Right ventricle myocardium inferior (tissue), 1 donor: ENCODE measurements at regions not wholly inside any gene's neighbourhood (a gene's known extent, or its start where the extent isn't known, plus 50 kb on each side); places are given as distances from the start of the nearest gene placed in this dataset.

Source experiments
- ATAC-seq: fragments of 200-7000 bp; cut with Tn5 transposase; one replicate; pipeline ENCODE4 v1.9.1; 2020; ENCODE audit warnings: mild to moderate bottlenecking, moderate library complexity
- DNase-seq: peaks from one replicate; pipeline ENCODE4 v3.0.0; 2021; ENCODE audit errors: missing footprints
- intact Hi-C: fragments of 100-400 bp; cut with DNase I; formaldehyde crosslinking; loops from one replicate; pipeline ENCODE4 v1.11.0; 2022
- donor health status: DM: no; HTN: yes; CAD: no; lungs with severe emphysema.

DNA sequence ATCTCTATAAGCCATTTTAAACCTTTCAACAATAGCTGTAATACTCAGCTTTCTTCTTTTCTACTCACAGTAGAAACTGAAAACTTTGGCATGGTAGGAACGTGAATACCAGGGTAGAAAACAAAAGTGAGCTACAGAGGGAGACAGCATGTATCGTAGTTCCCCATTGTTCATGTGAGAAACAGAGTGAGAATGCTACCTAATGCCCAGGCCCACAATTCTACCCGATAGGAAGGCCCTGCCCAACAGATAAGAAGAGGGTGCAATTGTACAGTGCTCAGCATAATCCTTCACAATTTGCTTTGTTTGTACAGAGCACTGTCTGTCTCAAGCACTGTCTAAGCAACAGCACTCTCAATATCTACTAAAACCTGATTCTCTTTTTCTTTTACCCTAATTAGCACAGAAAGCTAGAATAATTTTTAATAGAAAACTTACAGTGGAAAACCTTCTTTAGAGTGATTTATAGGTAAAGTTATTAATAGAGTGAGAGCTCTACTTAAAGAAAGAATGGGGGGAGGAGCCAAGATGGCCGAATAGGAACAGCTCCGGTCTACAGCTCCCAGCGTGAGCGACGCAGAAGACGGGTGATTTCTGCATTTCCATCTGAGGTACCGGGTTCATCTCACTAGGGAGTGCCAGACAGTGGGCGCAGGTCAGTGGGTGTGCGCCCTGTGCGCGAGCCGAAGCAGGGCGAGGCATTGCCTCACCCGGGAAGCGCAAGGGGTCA, 322.3 kb downstream of the EFNB2 start:
- ATAC-seq (no peak), DNase-seq (no peak)
- intact Hi-C loops = no loop called here

GRCh38 chr13:106212386-106213010, 323.0 kb downstream of the EFNB2 start:
- ATAC-seq (no peak), DNase-seq (no peak)
- intact Hi-C loops = no loop called here

DNA sequence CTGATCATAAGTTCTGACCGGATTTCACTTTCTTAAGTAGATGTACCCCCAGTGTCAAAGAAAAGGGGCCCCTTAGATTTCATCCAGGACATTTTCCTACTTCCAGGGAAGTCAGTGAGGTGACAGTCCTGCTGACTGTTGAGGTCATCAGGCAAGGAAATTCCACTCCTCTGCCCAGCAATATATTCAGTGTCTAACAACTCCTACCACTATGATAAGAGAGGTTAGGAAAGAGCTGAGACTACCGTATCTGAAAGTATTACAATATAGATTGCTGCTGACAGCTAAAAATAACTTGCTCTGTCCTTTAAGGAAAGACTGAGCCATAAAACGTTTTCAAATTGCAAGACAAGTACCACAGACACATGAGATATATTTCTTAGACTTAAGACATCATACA, 325.1 kb downstream of the EFNB2 start:
- ATAC-seq = no peak
- intact Hi-C loops = no loop called here
- DNase-seq = no peak

DNA sequence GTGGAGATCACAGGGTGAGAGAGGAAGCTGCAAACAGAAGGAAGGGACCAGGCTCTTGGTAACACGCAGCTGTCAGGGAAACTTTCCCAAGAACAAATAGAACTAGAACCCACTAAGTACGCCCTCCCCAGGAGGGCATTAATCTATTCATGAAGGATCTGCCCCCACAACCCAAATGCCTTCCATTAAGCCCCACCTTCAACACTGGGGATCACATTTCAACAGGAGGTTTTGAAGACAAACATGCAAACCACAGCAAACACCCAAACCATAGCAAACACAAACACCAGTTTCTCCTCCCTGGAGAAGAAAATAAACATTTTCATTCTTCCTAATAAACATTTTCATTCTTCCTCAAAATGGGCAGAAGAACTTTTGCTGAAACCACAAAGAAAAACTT, 329.6 kb downstream of the EFNB2 start:
- no peak for DNase-seq
- intact Hi-C loops = no loop called here

DNA sequence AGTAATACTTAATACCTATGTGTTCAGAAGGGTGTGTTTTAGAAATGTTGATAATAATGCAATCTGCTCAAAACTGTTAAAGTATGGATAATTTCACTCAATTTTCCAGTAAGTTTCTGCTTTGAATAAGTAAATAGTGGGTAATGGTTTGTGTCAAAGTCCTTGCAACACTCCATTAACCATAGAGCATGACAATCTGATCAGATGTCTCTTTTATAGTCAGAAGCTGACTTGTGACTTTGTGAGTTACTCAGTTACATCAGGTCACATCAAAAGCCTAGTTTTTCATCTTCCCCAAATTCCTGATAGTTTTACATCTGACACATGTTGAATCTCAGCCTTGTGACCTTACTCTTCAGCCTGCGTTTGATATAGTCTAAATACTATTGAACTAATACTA, 338.0 kb downstream of the EFNB2 start:
- intact Hi-C loops = no loop called here
- DNase-seq (no peak), ATAC-seq (no peak)

More for the DNA sequence above, 329.6 kb downstream of the EFNB2 start:
- no peak for ATAC-seq

- no peak for DNase-seq
- ATAC-seq = no peak
- intact Hi-C loops = no loop called here
Measured at GRCh38 chr13:106187501-106188095, 347.9 kb downstream of the EFNB2 start.

GRCh38 chr13:106187101-106187500, 348.4 kb downstream of the EFNB2 start:
- intact Hi-C loops = no loop called here
- DNase-seq (no peak), ATAC-seq (no peak)

- intact Hi-C loops = no loop called here
- ATAC-seq (no peak), DNase-seq (no peak)
Measured at GRCh38 chr13:106186366-106187030, 349.0 kb downstream of the EFNB2 start.

- ATAC-seq (no peak), DNase-seq (no peak)
- intact Hi-C loops = no loop called here
Measured at GRCh38 chr13:106184790-106185189, 350.7 kb downstream of the EFNB2 start.

DNA sequence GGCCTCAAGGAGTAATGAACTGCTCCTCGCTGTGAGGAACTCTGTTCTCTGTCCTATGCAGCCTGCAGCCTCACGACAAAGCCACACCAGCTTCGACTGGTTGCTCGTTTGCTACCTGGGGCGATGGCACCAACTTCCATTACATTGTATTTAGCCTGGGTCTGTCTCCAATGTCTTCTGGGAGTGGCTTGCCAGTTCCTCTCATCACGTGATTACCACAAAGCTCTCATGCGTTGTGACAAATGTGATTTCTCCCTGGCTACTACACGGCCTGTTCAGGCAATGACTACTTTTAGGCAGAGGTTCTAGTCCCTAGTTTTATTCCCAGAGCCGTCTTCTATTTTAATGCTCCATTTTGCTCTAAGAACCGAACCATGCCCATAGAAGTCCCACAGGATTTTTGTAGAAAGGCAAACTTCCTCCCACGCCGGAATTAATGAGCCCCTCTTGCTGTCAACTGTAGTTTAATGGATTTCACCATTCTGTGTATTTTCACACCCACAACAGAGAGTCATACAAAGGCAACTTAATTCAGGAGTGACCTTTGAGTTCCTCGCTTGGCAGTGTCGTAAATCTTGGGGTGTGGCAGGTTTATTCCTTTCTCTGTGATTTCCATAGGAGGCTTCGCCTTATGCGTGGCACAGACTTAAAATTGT, 351.9 kb downstream of the EFNB2 start:
- intact Hi-C loops = no loop called here
- no peak for ATAC-seq
- no peak for DNase-seq

DNA sequence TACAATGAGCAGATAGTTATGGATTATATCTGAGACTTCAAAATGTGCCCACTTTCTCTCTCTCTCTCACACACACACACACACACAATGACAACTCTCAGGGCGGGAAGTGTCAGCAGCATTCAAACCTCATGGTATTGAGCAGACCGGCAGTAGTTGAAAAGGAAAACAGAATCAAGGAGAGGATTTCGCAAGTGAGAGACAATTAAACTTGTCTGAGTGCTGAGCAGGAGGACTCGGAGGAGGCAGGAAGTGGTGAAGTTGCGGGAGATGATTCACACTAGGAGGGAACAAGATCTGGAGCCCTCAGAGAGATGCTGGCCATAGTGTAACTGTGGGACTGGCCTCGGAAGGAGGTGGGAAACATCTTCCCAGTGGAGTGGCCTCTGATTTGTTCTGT, 353.1 kb downstream of the EFNB2 start:
- DNase-seq (no peak), ATAC-seq (no peak)
- intact Hi-C loops = no loop called here

- DNase-seq = no peak
- ATAC-seq = no peak
- intact Hi-C loops = no loop called here
Measured at GRCh38 chr13:106178816-106179215, 356.6 kb downstream of the EFNB2 start.

- intact Hi-C loops = no loop called here
- DNase-seq (no peak), ATAC-seq (no peak)
Measured at GRCh38 chr13:106177146-106177545, 358.3 kb downstream of the EFNB2 start.

DNA sequence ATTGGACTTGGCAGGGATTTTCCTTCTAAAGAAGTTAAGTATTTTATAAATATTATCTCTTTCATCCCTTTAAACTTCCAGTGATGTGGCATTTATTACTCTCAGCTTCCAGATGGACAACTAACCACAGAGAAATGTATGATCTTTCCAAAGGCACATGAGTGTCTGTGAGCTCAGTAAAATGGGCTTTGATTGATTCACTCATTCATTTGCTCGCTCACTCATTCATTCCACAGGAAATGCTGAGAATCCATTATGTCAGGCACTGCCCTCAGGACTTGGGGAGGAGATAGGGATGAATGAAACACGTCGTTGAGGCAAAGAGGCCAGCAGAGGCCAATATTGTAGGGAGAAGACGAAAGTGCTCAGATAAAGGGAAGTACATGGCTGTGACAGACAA, 359.3 kb downstream of the EFNB2 start:
- ATAC-seq (no peak), DNase-seq (no peak)

GRCh38 chr13:106173891-106174610, 361.4 kb downstream of the EFNB2 start:
- ATAC-seq = no peak
- no peak for DNase-seq
- intact Hi-C loops = no loop called here

More for the DNA sequence above, 359.3 kb downstream of the EFNB2 start:
- intact Hi-C loops = no loop called here

- DNase-seq = no peak
- no peak for ATAC-seq
- intact Hi-C loops = no loop called here
Measured at GRCh38 chr13:106173346-106173745, 362.1 kb downstream of the EFNB2 start.

DNA sequence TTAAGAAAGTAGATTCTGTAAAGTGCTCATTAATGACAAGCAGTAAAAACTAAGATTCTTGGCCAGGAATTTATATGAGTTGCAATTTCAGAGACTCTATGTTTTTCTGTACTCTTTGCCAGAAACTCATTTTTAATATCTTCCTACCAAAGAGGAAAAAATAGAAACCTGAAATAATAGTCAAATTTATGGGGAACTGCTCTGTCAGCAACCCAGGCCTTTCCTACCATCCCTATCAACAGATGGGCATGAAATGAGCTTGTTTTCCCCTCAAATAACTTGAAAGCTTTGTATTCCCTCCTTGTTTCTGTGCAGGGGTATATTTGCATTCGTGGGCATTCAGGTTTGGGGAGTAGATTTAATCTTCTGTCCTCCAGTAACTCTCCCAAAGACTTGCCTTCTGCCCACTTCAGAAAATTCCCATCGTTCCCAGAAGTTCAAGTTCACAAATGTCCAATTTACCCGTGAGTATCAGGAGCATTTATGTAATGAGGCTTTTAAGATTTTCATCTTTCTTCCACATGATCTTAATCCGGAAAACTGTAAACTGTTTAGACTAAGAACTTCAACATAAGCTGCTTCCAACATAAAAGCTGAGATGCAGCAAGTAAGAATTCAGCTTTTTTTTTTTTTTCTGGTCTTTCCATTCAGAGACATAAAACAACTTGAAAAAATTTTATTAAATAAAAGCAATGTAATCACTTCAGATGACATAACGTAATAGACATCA, 363.1 kb downstream of the EFNB2 start:
- no peak for DNase-seq

DNA sequence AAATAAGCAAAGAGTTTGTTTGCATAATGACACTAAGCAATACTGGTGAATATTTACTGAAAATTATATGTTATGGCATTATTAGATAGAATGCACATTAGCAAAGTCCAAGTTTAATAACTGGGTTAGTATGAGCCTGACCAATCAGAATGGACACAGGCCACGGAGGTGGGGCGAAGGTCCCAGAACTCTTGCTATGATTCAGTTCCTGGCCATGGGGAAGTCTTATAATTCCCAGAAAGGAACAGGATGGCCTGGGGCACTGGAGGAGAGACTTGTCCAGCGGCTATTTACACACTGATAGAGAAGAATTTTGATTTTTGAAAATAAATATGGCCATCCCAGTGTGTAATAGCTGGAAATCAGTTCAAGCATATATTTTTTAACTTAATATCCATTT, 372.0 kb downstream of the EFNB2 start:
- DNase-seq (no peak), ATAC-seq (no peak)
- intact Hi-C loops = no loop called here

More for the DNA sequence above, 363.1 kb downstream of the EFNB2 start:
- no peak for ATAC-seq
- intact Hi-C loops = no loop called here
